CD4-positive, alpha-beta T cell treated with Interleukin-10 for 1 hour (primary cell): ENCODE measurements at regions not wholly inside any gene's neighbourhood (a gene's known extent, or its start where the extent isn't known, plus 50 kb on each side); places are given as distances from the start of the nearest gene placed in this dataset.
"Not testable (repeated sequence)": the region's sequence is repeated elsewhere in the genome, so short reads cannot be mapped to it uniquely, and the experiment has no call there.

ENCODE experiments used
- DNase-seq: peaks from one replicate; pipeline ENCODE4 v3.0.0-alpha.2; 2020

DNA sequence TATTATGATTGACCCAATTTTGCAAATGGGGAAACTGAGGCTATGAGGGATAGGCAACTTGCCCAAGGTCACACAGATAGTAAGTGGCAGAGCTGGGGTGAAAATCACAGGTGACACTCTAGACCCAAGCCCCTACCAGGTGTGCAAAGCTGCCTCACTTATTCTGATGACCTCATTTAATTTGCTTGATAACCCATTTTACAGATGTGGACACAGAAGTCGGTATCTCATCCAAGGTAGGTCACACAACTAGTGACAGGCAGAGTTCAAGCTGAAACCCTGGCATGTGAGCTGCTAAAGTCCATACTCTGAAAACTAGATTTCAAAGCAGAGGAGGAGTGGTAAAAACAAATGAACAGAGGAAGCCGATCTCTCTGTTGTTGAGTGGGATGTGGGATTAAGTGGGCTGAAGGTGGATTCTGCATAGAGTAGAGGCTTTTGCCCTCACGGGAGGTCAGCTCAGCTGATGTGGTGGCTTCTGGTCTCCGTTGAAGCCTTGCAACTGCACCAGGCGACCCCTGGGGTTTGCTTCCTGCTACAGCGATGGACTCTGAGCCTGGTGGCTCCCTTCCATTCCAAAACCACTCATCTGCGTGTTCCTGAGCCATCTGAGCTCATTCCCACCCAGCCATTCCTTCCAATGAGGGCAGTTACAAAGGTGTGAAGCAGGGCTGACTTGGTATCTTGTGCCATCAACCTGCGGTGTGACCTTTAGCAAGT is 164.3 kb upstream of the FHL2 start:
- no peak for DNase-seq

DNA sequence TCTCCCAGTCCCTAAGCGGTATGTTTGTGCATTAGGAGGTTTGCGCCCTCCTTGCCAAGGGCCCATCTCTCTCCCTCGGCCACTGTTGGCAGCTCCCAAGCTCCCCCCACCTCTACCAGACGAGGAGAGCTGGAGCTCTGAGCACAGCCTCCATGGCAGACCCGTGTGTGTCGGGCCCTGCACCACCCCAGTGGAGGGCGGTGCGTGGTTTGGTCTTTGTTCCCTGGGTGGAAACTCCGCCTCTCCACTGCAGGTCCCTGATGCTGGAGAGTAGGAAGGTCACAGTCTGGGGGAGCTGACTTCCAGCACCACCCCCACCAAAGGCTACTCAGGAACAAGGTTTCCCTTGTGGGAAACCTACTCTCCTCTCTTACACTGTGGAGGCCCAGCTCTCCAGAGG is 162.6 kb upstream of the FHL2 start:
- no peak for DNase-seq

DNA sequence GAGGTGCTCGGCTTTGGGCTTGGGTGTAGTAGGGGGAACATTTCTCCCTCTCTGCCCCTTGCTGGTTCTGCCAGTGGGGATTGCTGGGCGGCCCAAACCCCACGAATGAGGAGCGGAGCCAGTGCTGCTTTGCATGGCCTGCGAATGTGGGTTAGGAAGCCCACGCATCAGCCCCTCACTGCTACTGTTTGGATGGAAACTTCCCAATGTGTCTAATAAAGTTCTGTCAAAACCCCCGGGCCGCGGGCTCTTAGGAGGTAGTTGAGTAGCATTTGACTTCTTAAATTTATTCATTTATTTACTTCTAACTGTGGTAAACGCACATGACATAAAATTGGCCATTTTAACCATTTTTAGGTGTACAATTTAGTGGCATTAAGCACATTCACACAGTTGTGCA is 161.3 kb upstream of the FHL2 start:
- no peak for DNase-seq

DNA sequence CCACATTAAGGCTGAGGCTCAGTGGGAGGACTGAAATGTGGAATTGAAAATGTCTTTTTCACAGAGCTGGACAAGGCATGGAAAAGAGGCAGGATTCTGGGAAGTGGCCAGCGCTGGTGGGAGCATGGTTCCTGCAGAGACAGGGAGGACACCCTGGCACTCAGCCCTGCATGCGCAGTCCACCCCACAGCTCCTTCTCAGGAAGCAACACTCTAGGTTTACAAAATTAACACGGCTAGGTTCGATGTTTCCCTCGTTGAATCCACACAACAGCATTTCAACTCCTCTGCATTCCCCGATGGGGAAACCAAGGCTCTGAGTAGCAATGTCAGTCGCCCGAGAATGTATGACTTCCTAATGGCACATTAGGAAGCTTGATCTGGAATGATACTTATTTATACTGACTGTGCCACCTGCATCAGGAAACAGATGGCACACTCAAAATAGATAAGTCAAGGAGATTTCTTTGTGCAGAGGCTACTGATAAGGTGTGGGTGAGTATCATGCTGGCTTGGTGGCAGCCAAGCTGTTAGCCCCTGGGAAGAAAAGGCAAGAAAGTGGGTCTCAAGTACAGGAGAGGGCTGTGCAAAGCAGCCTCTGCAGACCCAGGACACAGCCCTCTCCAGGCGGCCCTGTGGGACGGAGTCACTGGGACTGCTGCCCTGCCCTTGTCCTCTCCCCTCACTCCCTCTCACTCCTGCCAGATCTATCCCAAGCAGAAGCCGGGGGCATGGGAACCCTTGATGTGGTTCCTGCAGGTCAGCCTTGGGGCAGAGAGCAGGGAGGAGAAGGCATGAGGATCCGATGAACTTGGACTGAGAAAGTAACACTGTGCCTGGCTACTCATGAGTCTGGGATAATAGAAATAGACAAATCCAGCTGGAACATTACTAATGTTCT is 158.4 kb upstream of the FHL2 start:
- no peak for DNase-seq

DNA sequence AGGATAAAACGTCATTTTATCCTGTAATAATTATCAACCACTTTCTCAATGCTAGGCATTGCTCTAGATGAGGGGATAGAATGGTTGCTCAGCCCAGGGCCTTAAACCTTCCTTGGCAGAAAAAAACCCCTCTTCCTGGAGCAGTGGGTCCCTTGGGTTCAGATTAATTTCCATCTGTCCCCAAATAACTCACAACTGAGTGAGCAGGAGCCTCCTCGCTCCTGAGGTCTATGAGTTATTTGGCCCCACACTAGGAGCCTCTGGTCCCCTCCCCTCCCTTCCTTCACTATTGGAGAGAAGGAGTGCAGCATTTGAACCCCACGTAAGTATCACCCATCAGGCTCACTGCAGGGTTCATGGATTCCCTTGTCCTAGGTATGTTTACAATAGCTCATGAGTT is 157.5 kb upstream of the FHL2 start:
- DNase-seq = no peak

DNA sequence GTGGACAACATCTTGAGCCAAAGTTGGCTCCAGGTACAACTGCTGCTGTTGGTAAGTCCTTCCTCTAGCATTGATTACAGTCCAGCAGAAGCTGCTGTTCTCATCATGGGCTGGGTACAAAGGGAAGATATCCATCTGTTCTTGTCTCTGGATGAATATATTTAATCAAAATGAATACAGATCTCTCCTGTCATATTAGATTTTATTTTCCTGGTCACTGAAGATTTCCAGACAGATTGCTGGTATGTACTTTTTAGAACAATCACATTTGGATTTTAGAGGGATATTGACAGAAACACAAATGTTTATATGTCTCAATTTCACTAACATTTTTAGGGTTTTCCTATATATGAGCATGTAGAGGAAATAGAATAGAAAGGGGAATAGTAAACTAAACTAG is 155.4 kb upstream of the FHL2 start:
- no peak for DNase-seq

DNA sequence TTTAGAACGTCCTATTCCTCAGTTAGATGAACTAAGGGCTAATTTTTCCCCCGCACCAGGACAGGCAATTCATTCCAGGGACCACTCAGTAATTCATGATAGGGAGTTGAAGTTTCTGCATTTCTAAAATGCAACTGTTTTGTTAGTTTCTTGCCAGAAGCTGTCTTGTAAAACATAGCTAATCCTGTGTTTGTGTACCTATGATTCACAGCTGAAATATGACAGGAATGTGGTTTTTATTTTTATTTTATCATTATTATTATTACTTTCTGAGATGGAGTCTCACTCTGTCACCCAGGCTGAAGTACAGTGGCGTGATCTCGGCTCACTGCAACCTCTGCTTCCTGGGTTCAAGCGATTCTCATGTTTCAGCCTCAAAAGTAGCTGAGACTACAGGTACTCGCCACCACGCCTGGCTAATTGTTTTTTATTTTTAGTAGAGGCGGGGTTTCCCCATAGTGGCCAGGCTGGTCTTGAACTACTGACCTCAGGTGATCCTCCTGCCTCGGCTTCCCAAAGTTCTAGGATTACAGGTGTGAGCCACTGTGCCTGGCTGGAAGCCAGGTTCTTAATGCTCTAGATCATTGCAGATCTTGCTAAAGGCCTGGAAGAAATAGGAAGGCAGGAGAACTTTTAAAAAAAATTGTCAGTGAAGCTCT is 154.8 kb upstream of the FHL2 start:
- no peak for DNase-seq

DNA sequence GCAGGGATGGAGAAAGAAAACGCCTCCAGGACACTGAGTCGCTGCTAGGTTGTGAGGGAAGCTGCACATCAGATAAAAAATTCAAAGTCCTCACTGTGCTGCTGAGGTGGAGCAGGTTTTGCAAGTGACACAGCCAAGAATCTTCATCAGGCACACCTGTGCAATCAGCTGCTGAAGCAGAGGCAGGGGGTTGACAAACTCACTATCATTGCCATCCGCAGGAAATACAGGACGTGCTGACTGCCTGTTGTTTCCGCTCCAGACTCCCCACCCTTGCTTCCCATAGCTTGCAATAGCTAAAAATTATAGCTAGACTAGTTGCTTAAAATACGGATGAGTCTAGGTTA is 147.8 kb upstream of the FHL2 start:
- DNase-seq = no peak

DNA sequence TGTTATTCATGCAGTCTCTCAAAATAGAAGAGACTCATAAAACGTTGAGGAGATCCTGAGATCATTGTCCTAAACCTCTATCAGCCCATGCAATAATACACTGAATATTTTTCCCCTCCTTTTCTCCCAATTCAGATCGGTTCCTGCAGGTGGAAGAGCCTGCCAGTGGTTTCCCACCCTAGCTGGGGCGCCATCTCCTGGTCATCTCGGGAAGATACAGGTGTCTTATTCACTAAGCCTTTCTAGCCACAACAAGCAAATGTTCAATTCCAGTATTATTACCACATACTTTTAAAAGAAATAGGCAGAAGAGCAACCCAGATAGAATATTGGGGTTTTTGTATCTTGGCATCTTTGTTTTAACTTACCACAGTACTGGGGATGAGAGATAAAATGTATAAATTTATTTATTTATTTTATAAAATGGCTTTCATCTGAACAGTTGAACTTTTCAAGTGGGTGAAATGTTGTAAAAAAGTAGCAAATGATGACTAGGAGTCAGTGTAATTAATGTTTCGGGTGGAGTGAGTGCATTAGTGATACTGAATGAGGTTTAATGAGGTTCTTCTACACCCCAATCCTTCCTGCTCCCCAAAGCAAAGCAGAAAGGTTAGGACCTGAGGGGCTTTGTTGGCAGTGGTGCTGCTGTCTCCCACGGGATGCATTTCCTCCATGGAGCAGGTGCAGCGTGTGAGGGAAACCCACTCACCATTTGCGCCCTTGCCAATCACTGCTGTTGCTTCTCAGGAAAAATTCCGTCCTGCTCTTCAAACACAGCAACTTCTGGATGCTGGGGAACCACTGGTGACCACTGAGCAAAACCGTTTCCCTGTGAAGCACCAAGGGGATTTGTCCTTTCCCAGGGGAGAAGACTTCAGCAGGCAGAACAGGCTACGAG is 147.1 kb upstream of the FHL2 start:
- DNase-seq = peak; percentile 65

DNA sequence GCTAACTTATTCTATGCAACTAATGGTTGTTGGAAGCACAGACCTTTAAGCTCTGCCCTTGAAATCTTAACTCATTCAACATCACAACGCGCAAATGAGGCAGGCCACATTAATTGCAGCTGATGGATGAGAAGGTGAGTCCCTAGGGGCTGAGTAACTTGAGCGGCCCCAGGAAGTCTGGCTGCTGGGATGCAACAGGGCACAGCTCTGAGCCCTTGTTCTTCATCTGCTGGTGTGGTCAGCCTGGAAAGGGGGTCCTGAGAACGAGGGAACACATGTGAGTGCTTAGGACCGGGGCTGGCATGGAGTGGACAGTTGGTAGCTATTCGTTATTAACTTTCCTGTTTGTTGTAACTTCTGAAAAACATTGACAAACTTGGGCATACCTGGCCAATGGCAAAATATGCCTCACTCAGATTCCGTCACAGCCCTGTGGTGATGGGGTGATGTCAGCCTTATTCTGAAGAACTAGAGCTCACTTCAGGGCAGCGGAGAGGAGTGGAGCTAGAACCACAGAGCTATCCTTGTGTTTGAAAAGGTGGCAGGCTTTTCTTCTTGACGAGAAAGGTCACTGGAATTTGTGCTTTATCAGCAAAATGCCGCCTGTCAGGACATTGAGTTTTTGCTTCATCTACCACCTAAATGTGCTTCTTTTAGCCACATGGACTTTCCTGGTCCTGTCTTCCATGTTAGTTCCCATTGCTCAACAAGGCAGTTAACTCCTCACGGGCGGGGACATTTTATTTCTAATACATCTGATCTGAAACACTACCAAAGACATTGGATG is 145.9 kb upstream of the FHL2 start:
- DNase-seq = no peak

DNA sequence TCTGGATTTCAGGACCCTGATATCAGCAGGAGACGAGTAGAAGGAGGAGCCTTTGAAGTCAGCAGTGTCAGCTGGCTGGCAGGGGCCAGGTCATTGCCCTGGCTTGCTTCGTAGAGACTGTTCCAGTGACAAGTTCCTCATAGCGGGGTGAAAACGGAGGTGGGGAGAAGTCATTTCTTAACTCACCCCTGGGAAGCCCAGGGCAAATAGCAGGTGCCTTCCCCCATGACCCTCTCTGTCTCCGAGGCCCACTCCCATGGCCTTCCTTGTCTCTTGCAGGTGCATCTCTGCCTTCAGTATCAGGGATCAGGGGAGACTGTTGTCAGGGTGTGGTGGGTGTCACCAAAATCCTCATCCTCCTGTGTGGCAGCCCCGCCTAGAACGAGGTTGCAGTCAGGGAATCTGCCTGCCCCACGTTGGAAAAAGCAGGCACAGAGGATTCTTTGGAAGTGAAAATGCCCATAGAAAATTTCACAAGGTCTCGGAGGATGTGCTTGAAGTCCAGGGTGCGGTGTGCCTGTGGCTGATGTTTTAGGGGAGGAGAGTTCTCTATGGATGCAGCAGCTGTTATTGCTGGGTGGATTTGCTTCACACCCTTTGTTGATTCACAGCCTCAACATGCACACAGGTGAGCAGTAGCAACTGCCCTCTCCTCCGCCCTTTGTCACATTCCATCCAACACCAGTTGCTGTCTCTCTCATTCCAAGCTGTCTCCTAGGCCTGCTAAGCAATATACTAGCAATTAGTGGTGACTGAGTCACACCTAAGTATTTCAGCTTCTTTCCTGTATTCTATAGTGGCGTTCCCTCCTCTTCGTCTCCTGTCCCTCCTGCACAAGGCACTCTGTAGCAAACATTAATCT is 142.6 kb upstream of the FHL2 start:
- no peak for DNase-seq

DNA sequence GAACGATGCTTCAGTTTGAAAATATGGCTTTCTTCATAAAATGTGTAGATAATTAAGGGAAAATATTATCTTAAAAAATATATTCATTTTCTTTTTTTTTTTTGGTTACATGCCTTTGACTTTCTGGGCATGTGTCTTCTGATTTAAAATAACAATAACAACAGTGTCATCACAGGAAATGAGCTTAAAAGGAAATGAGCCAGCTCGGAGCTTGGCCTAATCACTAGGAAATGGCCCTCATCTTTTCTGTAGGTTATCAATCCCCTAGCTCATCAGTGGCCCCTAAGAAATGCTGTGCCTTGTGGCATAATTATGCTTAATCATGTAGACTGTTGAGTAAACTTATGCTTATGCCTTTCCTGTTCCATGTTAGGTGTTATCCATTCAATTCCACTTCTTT is 141.8 kb upstream of the FHL2 start:
- no peak for DNase-seq

DNA sequence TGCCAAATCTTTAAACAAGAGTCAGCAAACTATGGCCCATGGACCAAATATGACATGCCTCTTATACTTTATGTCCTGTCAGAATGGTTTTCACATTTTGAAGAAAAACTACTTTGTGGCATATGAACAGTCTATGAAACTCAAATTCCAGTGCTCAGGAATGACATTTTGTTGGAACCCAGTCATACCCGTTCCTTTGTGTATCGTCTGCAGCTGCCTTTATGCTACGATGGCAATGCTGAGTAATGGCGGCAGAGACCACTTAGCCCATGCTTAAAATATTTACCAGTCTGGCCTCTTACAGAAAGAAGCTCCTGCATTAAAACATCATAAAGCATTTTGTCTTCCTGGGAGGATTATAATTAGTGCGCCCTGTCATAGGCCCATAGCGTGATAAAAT is 140.5 kb upstream of the FHL2 start:
- DNase-seq = no peak

DNA sequence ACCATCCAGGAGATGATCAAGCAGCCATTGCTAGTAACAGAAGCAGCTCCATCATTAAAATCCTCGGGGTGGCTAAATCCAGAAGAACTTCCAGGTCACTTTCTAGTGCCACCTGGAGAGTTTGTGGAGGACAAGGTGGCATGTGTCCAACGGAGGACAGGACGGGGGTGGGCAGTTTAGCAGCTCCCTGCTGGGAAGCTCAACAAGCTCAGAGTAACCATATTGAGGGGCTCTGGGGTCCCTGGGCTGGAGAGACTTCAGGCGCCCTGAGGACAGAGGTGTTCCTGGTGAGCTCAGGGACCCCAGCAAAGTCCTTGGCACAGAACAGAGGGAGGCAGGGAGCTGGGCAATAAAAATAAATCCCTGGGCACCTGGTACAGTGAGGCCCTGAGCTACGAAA is 140.0 kb upstream of the FHL2 start:
- no peak for DNase-seq

DNA sequence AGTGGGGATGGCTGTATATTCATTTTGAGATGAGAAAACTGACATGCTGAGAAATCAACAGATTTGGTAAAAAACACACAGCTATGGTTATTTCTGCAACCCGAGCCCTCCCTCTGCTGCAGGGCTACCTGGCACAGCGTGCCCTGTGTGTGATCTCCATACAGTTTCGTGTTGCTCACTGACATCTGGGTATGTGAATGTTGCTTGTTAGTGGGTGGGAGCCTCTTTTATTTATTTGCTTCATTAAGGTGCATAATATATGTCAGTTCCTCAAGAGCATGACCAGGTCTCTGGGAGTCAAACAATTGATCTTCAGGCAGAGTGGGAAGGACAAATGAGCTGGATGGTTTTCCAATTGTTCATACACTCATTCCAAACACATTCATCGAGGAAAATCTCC is 139.1 kb upstream of the FHL2 start:
- DNase-seq = no peak

DNA sequence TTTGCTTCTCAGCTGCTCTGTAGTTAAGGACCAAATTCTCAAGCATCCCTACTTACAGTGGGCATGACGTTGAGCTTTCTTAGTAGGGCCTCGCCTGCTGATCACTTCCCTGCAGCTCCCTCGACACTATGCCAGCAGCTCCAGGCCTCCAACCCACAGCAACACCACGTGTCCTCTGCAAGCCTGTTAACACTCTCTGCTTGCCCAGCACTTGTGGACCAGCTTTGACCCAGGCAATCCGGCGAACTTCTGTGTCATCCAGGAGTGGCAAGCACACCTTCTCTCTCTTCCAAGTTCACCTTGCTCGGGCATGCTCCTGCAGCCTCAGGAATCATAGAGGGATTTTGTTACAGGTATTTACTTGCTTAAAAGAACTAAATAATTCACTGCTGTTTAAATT is 138.6 kb upstream of the FHL2 start:
- DNase-seq = no peak

DNA sequence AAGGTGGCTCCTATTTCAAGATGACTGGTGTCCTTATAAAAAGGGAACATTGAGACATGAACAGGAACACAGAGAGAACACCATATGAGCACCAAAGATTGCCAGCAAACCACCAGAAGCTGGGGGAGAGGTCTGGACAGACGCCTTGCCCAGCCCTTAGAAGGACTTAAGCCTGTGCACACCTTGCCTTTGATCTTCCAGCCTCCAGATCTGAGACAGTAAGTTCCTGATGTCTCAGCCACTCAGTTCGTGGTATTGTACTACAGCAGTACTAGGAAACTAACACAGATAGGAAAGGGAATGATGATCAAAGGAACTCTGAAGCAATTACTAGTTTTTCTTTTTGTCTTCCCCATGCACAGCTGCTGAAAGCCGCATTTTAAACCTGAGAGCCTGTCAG is 137.3 kb upstream of the FHL2 start:
- no peak for DNase-seq

DNA sequence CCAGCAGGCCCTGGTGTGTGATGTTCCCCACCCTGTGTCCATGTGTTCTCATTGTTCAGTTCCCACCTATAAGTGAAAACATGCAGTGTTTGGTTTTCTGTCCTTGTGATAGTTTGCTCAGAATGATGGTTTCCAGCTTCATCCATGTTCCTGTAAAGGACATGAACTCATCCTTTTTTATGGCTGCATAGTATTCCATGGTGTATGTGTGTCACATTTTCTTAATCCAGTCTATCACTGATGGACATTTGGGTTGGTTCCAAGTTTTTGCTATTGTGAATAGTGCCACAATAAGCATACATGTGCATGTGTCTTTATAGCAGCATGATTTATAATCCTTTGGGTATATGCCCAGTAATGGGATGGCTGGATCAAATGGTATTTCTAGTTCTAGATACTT is 130.4 kb upstream of the FHL2 start:
- DNase-seq = not testable (repeated sequence)

DNA sequence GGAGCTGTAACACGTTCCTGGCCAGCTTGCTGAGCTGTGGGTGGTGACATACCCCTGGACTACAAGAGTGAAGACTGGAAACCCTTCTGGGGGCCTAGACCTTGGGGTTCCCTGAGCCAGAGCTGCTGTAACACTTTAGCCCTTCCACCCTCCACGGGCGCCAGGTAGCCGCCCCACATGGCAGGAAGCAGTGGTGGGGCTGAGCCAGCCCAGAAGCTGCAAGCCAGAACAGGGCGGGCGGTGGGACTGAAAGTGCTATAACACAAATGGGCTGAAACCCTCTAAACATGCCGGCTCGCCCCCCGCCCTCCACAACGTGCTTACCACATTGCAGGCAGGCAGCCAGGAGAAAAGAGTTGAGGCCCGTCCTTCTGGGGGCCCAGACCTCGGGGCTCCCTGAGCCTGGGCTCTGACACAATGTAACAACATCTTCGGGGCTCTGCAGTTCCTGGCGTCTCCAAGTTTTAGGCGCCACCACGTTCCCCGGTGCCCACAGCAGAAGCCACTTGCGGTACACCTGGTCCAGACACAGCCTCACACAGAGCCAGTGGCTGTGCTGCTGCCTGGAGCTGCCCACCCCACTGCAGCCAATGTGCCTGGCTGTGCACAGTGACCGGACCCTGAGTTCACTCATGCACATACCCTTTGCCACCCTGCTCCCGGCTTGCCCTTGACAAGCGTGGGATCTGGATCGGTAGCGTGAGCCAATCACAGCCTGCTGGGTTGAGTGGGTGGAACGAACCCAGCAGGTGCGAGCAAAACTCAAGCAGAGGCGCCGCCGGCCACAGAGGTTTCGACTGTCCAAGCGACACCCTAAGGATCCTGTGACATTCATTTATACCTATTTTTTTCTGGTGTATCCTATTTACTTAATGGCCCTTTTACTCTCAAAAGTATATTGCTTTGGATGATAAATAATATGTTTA is 127.4 kb upstream of the FHL2 start:
- DNase-seq = no peak

DNA sequence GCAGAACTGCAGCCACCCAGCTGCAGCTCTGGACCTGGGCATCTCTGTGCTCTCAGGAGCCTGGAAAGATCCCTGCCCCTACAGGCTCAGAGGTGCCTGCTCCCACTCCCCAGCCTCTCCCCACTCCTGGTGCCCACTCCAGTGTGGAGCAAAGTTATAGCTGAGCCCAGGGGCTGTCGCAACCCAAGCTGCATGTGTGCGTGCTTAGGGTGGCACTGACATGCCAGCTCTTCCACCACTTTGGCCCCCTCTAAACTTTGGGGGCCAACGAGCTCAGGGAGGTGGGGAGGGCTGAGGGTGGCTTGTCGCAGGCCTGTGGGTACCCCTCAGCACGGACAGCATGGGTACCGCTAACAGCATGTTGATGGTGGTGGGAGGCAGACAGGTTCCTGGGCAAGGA is 126.3 kb upstream of the FHL2 start:
- DNase-seq = no peak
